ENCODE measurements at regions not wholly inside any gene's neighbourhood (a gene's known extent, or its start where the extent isn't known, plus 50 kb on each side); places are given as distances from the start of the nearest gene placed in this dataset.

DNA sequence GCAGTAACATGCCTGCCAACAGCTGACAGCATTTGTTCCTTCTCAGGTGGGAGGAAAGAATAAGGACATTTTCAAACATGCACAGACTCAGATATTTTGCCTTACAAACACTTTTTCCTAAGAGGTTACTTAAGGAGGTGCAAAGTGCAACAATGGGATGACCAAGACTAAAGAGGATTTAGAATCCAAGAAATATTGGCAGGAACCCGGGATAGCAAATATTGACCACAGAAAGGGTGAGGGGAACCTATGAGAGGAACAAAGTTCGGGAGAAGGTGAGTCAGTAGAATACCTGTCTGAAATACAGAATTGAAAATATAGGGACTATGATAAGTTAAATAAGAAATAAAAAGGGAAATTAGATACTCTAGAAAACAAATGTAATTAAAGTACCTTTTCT is 321.9 kb upstream of the EMCN start:
- DNase-seq = no peak

DNA sequence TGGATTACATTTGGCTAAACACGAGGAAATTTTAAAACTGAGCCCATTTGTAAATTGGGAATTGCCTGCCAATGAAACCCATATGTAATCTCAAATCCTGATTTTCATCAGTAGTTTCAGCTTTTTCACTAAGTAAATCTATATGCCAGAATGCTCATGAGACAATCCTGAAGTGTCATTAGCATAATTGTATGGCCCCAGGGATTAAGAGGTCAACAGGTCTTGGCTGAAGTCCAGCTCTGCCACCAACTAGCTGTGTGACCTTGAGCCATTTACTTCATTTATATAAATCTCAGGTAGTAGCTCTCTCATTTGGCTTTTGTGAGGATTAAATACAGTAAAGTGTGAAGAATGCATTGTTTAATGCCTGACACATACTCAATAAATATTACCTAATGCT is 320.5 kb upstream of the EMCN start:
- no peak for DNase-seq

DNA sequence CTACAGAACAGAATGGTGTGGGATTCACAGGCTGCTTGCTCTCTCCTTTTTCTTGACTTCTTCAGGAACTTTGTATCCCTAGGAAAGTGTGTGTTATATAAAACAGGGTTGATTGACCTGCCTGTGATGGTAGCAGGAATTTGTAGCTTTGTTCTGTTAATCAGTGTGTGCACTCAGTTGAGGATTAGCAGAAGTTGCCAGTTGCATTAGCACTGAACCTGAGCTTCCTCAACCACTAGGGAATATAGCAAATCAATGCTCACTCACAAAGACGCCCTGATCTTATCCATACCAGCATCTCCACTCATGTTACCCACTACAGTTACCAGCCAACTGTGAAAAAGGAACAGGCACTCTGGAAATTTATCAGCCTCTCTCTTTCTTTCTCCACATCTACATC is 319.1 kb upstream of the EMCN start:
- no peak for DNase-seq

DNA sequence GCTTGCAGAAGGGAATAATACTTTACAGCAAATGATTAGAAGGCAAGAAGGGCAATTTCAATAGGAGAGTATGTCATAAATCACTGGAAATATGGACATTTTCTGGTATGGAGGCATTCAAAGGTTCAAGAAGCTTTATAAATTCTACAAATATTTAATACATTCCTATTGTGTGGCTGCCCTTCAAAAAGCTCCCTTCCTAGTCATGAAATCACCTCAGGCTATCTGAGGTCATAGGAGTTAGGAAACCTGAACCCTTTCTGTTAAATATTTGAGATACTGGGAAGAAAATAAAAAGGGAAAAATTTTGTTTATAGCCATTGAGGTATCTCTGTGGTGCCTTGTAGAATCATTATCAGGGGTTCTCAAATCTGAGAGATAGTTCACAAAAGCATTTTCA is 316.8 kb upstream of the EMCN start:
- no peak for DNase-seq

DNA sequence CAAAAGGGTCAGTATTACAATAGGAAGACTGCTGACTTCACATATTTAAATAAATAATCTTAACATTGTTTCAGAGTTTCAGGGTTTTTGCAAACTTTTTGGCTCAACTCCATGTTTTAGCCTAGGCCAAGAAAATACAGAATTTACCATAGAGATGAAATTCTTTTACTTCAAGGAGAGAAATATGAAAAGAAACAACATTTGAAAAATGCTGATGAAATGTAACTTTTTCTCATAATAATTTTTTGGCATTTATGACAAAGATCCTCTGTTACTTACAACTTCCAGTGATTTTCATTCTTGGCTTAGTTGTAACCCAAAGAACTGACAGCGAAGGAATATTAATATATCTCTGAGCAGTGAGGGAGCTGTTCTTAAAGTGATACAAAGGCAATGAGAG is 316.1 kb upstream of the EMCN start:
- no peak for DNase-seq

DNA sequence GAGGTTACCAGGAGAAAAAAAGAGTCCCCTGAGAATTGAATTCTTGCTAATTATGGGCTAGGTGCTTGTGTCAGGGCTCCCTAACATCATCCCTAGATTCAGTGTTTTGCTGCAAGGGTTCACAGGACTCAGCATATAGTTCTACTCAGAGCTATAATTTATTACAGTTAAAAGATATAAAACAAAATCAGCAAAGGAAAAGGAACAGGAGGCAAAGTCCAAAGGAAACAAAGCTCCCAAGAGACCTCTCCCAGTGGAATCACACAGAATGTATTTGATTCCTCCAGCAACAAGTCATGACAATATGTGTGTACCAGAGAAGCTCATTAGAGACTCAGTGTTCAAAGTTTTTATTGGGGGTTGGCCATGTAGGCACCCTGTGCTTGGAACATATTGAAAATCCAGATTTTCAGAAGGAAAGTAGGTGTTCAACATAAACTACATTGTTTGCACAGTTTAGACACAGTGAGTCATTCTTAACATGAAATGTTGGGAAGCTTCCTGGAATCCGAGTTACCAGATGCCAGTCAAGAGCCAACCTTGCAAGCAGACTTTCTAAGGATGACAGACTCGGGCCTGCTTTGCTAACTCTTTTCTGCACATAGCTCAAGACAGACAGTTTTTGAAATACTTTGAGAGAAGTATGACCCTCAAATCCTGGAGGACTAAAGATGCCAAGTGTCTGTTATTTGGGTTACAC is 311.3 kb upstream of the EMCN start:
- no peak for DNase-seq

DNA sequence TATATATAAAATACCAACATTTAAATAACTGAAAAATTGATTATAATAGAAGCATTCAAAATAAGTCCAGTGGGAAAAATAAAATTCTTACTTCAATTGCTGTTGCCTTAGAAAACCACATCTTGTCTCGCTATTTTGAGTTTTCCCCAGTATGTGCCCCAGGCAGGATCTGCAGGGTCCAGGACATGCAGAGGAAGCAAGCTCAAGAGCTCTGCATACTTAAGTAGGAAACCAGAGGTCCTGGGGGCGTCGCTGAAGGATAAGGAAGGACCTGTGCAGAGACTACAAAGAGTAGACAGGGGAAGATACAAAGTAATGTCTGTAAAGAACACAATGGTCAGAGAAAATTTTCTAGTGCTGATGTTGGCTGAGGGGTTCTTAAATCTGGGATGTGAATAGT is 310.5 kb upstream of the EMCN start:
- no peak for DNase-seq

DNA sequence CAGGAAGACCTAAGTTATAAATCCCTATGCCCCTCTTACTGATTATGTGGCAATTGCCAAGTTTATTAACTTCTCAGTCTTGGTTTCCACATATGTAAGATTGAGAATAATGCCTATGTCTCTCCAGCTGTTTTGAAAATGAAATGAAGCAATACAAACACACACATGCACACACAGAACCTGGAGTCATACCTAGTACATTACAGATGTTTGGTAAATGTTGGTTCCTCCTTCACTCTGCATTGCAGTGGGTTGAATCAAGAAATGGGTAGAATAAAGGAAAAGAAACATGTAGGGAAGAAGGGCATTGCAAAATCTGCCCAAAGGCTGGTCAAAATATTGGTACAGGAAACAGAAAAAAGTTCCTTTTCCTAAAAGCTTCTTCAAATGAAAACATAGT is 309.9 kb upstream of the EMCN start:
- DNase-seq = no peak

DNA sequence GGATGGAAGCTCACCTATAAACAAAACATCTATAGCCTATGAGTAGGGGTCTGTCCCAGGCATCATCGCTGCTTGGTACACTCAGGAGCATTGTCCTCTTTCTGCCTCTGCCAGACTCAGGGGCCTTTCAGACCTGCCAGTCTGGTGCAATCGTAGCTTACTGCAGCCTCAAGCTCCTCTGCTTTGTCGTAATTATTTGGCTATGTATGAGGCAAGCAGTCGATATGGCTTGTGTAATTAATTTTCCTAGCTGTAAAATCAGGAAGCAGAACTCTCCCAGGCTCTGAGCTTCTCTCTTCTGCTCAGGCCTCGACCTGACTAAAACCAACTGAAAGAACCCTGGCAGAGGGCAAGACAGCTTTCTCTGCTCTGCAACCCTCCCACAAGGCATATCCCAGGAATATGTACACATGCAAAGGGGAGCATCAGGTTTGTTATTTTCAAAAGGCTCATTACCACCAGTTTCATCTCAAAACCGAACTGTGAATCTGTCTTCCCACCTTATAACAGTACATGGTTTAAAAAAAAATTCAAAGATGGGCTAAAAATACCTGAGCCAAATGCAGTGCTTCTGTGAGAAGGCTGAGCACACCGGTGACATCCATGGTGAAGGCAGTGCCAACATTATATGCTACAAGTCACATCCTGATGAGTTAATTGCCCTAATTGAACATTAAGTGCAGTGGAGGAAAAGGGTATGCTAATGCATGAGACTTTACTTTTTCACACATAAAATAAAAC is 309.2 kb upstream of the EMCN start:
- DNase-seq = no peak

DNA sequence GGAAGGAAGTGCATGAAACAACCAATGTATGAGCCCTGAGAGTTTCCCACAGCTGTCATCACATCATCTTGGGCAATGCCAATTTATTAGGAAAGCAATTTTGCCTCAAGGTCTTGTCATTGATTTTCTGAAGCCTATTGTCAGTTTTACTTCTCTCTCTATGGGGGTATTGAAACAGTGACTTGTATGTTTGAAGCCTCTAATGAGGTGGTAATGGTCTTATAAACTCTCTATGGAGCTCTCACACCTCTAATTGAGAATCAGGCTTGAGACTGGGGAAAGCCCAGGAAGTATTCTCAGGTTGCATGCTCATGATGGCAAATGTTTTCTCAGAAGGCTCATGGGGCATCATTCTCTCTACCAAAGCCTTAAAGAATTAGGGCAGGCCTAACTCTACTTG is 308.2 kb upstream of the EMCN start:
- no peak for DNase-seq

DNA sequence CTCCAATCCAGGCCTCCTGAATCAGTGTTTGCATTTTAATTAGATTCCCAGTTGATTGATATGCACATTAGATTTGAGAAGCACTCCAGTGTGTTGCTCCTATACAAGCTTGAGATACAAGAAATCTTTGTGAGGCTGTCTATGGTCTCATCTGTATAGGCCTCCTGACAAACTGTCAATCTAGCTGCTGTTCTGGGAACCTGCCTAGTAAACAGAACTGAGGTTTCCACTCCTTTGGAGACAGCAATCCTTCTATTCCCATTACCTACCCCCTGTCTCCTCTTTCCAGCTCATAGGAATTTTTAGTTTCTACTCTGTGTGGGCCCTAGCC is 306.1 kb upstream of the EMCN start:
- DNase-seq = no peak

DNA sequence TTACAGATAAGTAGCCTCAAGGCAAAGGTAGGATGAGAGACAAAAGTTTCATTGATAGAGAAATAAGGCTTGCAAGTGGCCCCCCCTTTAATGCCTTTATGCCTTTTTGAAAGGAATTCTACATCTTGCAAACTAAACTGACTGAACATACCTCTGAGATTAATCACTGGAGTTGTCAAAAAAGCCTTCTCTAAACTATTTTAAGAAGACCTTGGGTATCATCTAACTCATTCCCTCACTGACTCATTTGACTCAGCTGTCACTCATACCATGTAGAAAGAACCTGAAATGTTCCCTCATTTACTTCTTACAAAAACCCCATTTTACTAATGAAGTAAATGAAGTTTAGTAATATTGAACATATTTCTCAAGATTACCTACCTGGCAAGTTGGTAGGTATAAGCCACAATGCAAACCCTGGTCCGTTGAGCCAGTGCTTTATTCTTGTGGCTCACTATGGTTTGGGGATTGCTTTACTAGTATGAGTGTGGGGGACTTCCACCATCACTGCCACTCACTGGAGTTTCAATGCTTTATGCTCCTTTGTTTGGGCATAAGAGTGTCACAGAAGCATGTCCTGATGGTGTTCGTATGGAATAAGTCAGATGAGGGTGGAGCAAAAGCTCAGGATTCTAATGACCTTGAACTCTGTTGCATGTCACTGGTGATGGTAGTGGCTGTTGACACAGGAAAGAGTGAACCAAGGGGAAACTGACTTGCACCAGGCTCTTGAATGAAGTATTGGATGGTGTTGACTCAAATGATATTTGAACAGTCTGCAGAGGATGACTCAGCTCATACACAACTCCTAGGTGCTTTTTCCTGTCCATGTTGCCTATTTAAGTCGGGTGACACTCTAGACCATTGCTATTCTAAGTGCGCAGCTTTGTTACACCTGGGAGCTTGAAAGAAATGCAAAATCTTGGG is 305.5 kb upstream of the EMCN start:
- DNase-seq = no peak

DNA sequence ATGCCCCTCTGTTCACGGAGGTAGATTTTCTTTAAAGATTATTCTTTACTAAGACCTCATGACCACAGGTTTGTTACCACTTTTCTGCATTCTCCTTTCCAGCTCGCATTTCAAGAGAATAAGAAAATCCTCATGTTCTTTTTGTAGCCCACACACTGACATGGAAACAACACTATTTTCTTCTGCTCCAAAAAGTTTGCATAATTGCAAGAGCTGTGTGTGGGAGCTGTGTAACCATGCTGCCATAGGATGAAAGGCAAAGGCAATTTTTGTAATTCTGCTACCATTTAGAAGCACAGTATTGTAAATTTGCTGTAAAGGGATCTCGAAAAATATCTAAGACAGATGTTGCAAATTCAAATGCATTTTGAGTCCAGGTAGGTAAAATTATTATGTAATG is 302.4 kb upstream of the EMCN start:
- DNase-seq = no peak

DNA sequence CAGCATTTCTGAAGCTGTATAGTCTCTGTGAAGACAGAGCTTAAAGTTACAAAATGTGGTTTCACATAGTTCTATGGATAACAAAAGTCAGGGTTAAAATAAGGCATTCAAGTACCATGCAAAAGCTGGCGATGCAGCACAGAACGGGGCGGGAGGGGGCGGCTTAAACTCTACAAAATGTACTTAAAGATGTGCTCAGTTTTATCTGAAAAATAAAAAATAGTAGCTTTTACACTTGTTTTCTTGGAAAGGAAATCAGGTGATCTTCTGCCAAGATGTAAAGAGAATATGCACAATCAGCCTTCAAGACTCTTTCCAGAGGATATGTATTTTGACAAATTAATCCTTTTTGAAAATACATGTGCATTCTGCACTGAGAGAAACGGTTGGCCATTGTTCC is 301.7 kb upstream of the EMCN start:
- DNase-seq = no peak

DNA sequence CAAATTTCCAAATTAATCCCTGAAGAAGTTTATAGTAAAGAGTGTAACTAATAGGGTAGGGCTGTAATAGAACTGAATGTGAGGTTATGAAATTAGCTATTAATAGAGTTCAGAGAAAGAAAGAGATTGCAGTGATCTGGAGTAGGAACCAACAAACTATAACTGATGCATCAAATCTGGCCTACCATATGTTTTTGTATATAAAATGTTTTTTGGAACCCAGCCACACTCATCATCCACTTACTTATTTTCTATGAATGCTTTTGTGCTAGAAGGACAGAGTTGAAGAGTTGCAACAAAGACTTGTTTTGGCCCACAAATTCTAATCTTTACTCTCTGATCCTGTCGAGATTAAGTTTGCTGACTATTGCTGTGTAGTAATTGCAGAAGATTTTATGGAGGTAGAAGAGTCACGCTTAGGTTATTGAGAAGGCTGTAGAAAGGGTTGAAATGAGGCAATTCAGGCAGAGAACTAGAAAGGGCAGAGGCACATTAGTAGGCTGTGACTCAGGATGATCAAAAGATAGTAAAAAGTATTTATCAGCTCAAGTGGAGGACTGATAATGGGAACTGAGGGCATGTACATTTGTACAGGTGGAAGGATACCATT is 298.7 kb upstream of the EMCN start:
- DNase-seq = no peak

DNA sequence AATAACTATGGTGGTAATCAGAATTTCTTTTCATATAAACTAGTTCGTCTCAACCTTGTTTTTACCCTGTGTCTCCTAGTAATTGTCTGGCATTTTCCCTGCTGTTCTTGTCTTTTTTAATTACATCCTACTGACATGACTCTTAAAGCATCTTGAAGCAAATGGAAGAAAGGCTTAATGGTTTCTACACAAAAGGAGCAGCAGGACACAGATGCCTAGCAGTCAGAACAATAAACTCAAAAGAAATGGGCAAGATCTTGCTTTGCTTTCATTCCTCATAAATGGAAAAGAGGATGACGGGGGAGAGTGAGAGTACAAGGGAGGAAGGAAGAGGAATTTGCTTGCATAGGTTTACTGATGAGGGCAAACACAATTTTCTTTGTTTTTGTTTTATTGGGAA is 293.2 kb upstream of the EMCN start:
- no peak for DNase-seq

DNA sequence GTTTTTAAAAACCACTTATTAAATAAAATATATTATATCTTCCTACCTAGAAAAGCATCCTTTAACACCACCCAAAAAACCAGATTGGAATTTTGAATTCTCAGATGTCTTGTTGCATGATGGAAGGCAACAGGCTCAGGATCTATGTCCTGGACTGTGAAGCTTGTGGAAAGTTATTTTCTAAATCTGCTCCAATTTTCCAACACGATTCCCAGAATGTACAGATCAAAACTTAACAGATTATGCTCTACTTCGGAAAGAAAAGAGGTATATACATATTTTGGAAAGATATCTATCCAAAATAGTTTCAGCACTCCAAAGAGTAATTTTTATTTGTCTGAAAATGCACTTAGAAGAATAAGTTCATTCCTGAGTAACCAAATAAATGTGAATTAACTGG is 291.7 kb upstream of the EMCN start:
- no peak for DNase-seq

DNA sequence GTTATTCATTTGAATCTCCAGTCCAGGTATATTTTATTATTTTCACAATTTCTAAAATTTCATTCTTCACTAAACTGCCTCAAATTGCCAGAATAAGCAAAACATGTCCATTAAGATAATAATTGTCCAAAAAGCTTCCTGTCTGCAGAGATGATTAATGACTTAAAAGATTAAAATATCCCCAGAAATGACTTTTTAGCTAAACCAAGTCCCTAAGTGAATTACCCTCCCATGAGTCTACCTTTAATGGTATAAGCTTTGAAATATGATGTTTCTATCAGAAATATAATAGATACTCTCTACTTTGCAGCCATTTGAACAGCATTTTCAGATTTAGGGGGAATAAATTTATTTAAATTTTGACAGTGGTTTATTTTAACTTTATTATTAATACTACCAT is 289.2 kb upstream of the EMCN start:
- no peak for DNase-seq

DNA sequence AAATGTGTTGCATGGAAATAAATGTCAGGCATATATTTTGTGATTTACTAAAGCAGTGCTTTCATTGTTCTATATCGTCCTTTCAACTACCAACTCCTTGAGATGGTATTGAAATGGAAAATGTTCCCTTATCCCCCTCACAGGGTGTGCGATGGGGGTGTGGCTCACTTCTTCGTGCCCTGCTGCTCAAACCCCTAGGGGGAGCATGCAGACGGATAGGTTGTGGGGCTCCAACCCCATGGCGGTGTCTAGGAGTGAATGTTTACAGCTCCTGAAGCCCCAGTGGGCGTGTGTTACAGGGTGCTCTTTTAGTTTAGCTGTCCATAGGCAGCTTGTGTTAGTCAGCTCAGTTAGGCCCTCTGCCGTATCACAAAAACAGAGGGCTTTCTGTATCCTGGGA is 287.7 kb upstream of the EMCN start:
- no peak for DNase-seq

DNA sequence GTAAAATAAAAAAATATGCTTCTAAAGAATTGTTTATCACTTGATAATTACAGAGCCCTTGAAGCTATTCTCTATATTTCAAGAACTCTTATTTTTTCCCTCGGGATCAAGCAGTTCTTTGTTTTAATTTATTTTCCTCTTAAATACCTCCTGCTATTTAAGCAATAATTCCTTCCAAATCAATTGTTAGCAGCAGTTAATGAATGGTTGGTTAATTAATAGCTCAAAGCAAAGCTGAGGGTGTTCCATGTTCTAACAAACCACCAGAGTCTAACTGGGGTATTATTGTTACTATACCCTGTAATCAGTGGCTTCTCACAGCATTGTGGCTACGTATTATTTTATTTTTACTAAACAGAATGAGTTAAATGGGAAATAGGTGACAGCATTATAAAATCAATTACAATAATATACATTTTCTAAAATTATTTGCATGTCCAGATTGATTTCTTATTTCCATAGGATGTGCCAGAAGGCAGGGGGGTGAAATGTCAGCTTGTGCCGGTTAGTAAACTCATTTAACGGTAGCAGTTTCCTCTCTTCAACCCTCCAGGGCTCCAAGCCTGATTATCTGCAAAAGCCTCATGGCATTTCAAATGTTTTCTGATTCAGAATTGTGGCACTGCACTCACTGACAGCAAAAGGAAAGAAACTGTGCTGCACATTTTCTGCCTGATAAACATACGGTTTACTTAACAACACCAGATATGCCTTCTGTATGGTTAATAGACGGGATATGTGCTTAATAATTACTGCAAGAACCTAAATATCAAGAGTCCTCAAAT is 286.9 kb upstream of the EMCN start:
- no peak for DNase-seq

DNA sequence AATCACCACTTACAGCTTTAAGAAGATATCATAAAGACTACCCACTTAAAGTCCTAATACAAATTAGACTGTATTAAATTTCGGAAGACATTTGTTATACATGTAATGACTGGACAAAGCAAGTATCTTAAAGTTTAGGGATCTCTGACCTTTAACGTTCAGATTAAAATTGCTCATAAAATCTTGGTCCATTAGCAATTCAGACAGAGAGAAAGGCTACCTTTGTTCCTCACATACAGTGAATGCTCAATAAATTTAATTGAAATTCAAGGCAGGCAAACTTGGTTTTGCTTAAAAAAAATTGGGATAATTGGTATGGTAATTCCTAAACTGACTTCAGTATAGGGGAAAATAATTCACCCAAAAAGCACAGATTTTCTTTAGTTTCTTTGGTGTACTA is 285.9 kb upstream of the EMCN start:
- no peak for DNase-seq

DNA sequence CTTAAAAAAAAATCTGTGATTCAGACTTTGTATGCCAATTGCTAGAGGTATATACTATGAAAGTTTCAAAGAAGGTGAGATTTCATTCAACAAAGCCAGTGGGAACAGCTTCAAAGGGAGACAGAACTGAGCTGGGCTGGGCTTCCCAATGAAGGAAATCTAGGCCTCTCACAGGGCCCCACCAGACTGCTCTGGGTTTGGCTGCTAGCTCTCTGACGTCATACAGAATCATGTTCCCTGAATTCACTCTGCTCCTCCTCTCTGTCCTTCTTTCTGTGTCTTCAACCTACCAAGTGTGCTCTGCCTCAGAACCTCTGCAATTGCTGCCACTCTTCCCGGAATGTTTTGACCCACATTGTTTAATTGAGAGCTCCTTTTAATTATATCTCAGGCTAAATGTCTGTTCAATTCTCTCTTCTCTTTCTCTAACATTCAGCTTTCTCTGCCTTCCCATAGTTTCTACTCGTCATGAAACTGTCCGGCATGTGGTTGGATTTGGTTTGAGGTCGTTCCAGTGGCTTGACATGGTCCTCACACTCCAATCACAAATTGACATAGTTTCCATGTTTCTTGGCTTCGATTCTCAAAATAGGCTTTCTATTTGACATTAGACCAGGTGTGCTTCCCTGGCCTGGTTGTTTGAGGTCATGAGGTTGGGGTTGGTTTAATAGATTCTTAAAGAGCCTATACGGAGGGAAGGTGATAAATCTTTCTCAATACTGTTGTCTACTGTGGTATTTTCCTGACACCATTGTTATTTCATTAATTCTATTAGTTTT is 282.1 kb upstream of the EMCN start:
- DNase-seq = no peak

Measured in NCI-H524 treated with DMSO at 0.1 percent for 48 hours (cell line).